HG02943 (cell line): ENCODE measurements at regions not wholly inside any gene's neighbourhood (a gene's known extent, or its start where the extent isn't known, plus 50 kb on each side); places are given as distances from the start of the nearest gene placed in this dataset.
"Not testable (repeated sequence)": the region's sequence is repeated elsewhere in the genome, so short reads cannot be mapped to it uniquely, and the experiment has no call there.

Experiments
- ATAC-seq: cut with Tn5 transposase; IDR thresholded peaks from one replicate; pipeline ENCODE4 v1.9.1; 2021; ENCODE audit warnings: mild to moderate bottlenecking, low read depth, moderate library complexity; ENCODE audit not compliant: unreplicated experiment

DNA sequence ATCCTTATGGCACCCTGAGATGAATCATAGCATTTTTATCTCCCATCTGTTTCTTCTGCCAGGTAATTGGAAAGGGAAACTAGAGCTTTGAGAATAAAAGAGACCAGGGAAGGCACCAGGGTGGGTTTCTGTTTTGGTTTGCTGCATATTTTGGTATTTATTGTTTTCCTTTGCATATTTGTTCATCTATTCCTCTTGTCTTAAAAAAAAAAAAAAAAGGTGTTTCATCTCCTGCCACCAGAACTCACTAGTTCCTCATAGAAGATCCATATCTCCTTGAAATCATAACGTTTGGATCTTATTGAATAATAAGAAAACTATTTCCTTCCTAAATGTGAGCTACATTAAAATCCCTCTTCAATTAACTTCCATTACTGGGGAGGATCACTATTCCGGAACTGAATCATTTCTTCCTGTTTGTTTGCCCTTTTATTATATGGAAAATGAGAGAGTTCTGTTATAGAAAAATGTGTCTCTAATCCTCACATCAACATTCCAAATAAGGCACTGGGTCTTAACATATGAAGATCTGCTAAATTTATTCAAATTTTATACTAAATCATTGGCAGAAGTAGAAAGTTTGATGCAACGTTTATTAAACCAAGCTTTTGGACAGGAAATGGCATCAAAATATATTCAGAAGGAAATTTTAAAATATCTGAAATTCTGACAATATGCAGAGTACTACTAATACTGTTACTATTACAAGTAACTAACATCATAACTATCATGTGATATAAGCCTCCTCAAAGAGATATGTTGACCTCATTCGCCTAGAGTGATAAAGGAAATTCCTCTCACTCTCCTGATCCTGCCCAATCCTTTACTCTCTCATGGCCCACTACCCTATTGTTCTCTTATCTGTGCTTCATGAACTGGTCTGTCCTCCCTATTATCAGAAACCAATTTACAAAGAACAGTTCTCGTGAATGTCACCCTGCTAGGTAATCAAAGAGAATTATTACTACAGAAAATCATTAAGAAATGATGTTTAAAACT, 229.4 kb upstream of the RSPO3 start:
- no peak for ATAC-seq

DNA sequence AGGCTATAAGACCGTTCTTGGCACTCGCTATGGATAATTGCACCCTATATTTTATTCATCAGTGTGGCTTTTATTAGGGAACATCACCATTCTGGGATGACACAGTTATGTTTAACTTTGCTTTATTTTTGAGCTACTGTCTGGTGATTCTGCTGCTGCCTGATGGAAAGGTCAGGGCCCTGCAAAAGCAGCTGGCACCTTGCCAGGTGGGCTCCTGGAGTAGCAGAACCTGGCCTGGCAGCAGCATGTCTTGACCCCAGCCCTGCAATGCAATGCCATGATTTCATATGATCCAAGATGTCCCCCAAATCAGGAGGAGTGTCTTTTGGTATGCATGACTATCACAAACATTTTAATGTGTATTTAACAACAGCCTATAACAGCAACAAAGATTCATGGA, 228.4 kb upstream of the RSPO3 start:
- no peak for ATAC-seq

DNA sequence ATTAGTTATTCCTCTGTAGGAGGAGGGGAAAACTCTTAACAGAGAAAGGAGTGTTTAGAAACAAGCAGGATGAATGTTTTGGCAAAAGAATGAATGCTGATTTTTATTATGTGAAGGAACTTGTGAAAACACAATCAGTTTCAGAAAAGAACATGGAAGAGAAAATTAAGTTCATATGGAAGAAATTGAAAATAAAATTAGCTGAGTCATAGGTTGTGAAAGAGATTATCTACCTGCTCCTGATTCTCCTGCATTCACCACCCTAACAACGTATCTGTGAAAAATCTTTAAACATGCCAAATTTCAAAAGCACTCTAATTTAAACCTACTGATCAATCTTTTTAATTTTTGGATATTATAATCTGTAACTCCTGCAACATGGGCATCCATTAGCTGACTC, 227.3 kb upstream of the RSPO3 start:
- no peak for ATAC-seq

DNA sequence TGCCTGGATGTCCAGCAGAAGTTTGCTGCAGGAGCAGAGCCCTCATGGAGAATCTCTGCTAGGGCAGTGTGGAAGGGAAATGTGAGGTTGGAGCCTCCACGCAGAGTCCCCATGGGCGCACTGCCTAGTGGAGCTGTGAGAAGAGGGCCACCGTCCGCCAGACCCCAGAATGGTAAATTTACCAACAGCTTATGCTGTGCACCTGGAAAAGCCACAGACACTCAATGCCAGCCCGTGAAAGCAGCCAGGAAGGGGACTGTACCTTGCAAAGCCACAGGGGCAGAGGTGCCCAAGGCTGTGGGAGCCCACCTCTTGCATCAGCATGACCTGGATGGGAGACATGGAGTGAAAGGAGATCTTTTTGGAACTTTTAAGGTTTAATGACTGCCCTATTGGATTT, 225.6 kb upstream of the RSPO3 start:
- ATAC-seq: not testable (repeated sequence)

DNA sequence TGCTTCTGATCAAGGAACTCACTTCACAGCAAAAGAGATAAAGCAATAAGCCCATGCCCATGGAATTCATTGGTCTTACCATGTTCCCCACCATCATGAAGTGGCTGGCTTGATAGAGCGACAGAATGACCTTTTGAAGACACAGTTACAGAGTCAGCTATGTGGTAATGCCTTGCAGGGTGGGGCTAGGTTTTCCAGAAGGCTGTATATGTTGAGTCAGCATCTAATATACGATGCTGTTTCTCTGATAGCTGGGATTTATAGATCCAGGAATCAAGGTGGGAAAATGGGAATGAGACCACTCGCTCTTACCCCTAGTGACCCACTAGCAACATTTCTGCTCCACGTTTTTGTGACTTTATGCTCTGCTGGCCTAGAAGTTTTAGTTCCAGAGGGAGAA, 220.7 kb upstream of the RSPO3 start:
- no peak for ATAC-seq

DNA sequence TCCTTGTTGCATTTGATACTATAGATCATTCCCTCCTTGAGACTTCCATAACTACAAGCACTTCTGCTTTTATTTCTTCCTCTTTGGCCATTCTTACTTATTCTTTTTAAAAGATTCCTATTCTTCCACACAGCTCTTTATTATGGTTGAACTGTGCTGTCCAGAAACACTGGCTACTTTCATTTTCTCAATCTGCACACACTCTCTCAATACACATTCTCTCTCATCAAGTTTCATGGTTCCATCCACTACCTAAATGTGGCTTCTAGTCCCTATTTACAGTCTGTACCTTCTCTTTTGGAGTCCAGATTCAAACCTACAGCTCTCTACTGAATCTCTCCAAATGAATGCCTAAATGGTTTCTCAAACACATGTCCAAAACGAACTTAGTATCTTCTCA, 214.3 kb upstream of the RSPO3 start:
- ATAC-seq: no peak

DNA sequence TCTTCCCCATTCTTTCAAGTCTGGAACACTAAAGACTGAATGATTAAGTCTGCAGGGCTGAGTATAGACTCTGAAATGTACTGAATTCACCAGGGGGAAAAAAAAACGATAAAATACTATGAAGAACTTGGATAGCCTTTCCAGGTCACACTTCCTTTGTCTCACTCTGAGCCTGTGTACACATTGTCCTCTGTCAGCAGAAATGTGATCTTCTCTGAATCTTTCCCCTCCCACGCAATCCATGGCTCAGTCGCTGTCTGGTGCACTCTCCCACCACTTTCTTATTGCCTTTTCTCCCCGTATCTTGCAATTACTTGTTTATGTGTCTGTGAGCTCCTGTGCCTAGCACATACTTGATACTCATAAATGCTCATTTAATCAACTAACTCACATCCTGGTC, 212.6 kb upstream of the RSPO3 start:
- no peak for ATAC-seq

DNA sequence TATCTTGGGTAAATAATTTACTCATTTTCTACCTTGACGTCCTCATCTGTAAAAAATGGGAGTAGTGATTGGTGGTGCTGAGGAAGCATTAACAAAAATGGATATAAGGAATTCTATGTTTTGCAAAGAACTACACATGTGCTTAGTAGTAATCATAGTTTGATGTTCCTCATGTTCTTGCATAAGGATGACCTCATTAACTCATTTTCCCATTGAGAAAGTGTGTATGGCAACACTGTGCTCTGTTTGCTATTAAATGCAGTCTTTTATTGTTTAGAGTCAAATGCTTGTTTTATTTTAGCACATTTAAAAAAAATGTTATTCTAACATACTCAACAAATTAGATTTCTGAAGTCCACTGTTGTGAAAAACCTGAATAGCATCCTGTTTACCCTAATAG, 211.2 kb upstream of the RSPO3 start:
- ATAC-seq: no peak

DNA sequence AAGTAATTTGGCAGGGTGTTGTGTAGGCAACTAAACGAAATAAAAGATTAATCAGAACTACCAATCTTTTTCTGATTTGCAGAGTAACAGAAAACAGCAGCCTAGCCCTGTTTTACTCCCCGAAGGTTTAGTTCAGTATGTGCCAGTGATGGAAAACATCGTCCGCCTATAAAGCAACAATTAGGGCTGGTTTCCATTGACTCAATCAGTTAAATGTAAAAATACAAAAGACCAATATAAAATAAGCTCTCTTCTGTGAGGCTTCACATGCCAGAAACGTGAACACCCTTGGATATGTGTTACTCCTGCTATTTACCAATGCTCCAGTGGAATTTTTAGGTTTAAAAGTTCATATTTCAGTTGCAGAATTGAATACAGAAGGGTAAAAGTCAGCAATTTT, 210.5 kb upstream of the RSPO3 start:
- no peak for ATAC-seq

DNA sequence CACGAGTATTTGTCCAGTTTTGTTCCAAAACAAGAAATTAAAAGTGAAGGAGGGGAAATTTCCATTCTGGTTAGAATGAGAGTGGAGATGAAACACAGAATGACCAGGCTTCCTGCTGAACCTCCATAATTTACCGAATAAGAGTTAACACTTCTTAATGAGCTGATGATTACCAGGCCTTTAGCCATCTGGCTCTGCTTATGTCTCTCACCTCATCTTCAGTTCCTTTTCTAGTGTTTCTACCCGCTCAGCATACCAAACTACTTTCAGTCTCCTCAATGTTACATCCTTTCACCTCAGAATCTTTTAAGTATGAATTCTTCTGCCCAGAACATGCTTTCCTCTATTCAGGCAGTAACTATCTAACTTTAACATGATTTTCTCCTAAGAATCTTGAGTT, 209.0 kb upstream of the RSPO3 start:
- ATAC-seq: no peak

DNA sequence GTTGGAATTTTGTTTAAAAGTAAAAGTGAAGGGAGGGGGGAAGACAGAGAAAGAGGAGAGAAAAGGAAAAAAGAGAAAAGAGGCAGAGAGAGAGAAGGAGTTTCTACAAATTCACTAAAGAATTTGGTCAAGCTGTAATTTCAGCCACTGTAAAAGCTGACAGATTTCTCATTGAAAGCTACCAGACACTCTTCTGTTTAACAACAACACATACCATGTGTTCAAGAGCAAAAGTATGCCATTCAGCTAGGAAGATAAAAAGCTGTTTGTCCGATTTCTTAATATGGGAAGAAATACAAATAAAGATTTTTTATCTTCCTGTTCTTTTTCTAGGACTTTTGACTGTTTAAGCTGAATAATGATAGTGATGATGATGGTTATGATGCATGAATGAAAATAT, 204.8 kb upstream of the RSPO3 start:
- no peak for ATAC-seq

DNA sequence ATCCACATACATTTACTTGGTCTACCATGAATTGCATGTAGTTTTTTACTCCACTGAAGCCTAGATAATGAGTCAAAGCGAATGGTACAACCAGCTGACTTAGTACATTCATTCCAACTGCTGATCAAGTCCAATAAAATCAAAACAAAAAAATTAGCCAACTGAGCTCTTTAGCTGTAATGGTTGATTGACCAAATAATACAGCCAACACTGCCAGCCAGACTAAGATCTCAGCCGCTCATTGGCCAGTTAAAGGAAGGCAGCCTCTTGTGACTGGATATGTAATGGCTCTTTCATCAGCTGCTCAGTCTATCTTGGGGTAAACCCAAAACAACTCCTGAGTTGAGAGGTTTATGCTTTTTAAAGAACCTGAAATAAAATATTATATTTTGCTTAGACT, 204.3 kb upstream of the RSPO3 start:
- ATAC-seq: no peak

DNA sequence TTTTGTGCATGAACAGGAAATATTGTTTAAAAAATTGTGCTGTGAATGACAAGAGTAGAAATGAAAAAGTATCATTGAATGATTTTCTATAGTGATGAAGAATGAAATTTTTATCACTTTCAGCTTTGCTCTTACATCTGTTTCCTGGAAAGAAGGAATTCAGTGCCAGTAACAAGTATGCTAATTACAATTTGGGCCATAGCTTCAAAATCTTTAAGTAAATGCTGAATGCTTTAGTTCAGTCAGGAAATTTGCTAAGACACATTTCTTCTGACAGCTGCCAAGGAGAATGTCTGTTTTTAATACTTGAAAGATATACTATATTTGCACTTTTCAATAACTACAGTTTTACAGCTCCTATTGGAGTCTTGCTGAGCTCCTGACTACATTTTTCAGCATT, 203.7 kb upstream of the RSPO3 start:
- ATAC-seq: no peak

DNA sequence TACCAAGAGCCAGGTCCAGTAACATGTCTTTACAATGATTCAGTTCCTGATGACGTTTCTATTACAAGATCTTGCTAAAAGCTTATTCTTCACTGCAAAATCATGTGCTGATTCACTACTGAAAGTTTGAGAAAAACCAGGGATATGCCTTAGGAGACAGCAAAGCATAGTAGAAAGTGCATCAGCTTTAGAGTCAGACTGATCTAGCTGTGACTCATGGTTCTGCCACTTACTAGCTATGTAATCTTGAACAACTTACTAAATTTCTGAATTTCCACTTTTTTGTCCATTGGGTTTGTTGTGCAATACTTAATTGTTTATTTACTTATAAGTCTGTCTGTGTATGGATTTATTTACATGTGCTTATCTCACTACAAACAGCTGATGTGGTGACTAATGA, 198.5 kb upstream of the RSPO3 start:
- no peak for ATAC-seq

DNA sequence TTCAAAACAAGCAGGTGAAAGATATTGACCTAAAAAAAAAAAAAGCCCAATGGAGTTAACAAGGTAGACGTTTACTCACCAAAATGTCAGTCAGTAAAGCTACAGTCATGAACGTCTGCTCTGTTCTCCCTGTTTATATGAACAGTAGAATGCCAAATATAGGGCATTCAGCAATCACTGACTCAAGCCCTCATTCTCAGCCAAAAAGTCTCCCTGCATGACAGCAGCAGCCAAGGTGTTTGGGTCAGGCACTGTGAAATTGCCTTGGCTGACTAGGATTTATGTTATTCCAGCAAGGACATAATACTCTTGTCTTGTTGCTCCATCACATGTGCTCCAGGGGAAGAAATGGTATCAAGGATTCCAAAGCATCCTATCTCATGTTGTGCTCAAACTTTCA, 194.7 kb upstream of the RSPO3 start:
- no peak for ATAC-seq

DNA sequence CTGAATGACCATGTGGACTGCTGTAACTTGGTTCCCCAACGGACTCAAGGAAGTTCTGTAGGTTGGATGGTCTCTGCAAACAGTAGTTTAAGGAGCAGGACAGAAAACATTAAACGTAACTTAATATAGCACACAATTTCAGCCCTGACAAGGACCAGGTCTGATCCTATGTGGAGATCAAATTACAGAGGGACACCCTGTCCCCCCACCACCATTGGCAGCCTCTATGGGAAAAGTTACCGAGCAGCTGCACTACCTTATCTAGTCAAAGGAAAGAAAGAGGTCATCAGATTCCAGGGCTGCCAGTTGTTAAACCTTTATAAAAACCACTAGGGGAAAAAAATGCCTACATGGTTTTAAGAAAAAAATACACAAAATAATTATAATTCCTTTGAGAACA, 191.5 kb upstream of the RSPO3 start:
- no peak for ATAC-seq

DNA sequence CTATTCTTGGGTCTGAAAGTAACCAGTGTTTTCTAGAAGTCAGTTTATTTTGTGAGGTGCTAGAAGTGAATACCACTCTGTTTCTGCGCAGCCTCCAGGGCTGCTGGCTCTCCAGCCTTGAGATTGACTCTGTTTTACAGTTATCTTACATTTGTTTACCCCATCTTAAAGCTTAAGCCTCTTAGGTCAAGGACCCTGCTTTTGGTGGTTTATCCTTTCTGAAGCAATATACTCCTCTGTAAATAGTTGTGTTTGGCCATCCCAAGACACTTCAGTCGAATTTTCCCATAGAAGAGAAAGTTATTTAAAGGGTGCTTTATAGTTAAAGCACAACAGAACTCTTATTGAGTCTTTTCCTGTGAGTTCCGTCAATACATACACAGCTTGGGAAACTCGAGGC, 190.6 kb upstream of the RSPO3 start:
- no peak for ATAC-seq

DNA sequence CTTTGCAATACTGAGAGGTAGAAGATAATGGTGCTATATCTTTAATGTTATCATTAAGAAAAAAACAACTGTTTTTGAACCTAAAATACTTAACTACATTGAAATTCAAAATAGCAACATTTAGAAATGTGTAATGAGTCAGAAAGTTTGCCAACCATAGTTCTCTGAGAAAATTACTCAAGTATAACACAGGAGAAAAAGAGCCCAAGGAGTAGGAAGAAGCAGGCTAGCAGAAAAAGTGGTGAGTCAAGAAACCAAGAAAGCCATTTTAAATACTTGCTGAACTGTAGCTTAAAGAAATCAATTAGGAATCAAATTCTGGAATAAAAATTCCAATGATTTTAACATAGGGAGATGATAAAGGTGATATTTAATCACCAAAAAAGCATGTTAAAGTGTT, 181.0 kb upstream of the RSPO3 start:
- ATAC-seq: no peak

DNA sequence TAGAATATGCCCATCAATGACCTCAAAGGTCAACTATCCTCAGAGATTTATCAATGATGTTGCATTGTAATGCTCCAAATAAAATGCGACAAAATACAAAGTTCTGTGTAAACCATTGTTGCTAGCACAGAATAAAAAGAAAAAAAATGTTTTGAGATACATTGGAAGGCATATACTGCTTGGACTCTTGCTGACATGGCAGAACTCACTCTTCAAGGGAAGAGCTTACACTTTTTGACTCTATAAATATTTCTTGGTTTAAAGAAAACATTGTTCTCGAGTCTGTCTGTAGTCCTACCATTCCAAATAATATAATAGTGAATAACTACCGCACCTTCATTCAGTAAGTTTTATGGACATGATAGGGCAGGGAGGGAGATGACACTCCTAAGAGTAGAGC, 178.7 kb upstream of the RSPO3 start:
- ATAC-seq: no peak

DNA sequence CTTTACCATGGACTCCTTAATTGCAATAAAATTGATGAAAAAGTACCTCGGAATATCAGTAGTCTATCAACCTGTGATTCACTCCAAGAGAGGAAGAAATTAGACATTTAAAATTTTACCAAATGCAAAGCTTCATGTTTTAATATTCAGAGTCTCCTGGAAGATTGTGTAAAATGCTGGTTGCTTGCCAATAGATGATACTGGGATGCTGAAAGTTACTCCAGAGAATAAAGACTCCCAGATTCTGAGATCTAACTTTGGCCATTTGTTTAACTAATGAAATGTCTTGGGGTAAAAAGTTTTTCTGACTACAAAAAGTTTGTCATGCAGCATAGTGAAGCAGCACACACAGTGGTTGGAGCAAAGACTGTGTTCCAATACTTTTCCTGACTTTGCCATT, 176.7 kb upstream of the RSPO3 start:
- ATAC-seq: no peak

DNA sequence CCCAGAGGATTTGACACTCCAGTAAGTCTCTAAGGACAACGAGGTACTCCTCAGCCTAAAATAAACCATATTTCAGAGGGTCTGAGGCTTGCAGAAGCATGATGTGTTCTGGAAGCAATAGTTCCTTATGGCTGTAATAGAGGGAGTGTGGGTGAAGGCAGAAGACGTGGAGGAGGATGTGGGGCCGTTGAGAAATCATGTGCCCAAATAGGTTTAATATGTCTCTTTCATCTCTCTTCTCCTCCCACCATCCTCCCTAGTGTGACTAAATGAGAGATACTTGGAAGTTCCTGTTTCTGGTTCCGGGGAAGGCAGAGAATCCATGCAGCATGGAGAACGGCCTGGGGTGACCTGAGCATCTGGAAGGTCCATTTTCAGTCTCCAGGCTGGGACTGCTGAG, 174.0 kb upstream of the RSPO3 start:
- ATAC-seq: no peak

DNA sequence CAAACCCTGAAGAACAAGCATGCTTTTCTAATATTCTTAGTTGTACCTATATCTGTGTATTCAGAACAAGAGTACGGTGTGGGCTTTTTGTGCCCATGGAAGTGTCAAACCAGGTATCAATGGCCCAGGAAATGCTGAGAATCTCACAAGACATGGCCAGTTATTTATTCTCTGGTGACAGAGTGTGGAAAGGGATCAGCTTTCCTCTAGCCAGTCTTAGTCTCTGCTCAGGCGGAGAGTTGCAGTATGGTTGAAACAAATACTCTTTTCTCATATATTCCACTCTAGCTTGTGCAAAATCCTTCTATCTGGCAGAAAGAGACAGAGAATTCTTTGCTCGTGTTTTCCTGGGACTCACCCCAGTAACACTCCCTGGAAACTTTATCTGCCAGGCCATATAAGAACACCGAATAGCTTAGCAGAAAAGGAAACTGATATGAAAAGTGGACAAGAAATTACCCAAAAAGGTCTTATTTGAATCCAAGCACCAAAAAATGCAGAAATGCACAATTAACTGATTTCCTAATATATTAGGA, 173.3 kb upstream of the RSPO3 start:
- ATAC-seq: no peak
